C4-2B (cell line): ENCODE measurements at regions not wholly inside any gene's neighbourhood (a gene's known extent, or its start where the extent isn't known, plus 50 kb on each side); places are given as distances from the start of the nearest gene placed in this dataset.

Experiments
- H3K27ac ChIP-seq: fragments of 450-650 bp; 2 replicates; pipeline ENCODE4 v1.5.1; 2017
- ZFX ChIP-seq: fragments of 450-650 bp; IDR thresholded peaks from 2 replicates; pipeline ENCODE4 v1.6.1; 2017
- TF ChIP-seq, protein P1 (sequence below): fragments of 450-650 bp; conservative IDR thresholded peaks from 2 replicates; pipeline ENCODE4 v1.5.1; 2017; ENCODE audit warnings: mild to moderate bottlenecking

DNA sequence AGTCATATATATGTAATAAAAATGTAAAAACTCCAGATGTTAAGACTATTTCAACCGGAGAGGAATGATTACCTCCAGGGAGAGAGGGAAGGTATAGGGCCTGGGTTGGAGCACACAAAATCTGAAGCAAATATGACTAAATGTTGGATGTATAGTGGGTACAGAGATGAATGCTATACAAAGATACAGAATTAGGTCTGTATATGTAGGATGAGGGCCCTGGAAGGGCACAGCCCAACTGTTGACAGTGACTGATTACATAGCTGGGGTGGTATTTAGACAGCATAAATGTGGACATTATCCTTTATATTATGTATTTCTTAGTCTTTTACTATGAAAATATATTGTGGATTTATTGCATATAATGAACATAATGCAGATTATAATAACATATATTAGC is 94.4 kb upstream of the SPATA12 start:
- H3K27ac ChIP-seq, result no peak overlapping the region

DNA sequence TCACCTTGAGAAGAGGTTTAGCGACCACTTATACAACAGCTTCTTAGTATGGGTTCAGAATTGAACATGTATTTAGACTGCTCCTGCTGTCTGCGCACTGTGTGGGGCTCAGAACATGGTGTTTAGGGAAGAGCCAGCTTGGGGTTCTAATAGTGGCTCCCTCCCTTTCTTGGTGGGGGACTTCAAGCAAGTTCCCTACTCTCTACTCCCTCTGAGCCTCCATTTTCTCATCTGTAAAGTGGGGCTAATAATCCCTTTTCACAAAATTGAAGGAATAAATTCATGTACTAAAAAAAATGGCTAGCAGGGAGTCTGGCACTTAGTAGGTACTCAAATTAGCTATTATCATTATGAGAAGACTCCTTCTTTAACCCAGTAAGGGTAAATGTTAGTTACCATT is 97.5 kb upstream of the SPATA12 start:
- TF ChIP-seq ZFX, result no peak
- TF ChIP-seq, protein P1, sequence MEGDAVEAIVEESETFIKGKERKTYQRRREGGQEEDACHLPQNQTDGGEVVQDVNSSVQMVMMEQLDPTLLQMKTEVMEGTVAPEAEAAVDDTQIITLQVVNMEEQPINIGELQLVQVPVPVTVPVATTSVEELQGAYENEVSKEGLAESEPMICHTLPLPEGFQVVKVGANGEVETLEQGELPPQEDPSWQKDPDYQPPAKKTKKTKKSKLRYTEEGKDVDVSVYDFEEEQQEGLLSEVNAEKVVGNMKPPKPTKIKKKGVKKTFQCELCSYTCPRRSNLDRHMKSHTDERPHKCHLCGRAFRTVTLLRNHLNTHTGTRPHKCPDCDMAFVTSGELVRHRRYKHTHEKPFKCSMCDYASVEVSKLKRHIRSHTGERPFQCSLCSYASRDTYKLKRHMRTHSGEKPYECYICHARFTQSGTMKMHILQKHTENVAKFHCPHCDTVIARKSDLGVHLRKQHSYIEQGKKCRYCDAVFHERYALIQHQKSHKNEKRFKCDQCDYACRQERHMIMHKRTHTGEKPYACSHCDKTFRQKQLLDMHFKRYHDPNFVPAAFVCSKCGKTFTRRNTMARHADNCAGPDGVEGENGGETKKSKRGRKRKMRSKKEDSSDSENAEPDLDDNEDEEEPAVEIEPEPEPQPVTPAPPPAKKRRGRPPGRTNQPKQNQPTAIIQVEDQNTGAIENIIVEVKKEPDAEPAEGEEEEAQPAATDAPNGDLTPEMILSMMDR, result no peak

More for the DNA sequence above, 94.4 kb upstream of the SPATA12 start:
- TF ChIP-seq ZFX, result no peak
- TF ChIP-seq, protein P1, result no peak

DNA sequence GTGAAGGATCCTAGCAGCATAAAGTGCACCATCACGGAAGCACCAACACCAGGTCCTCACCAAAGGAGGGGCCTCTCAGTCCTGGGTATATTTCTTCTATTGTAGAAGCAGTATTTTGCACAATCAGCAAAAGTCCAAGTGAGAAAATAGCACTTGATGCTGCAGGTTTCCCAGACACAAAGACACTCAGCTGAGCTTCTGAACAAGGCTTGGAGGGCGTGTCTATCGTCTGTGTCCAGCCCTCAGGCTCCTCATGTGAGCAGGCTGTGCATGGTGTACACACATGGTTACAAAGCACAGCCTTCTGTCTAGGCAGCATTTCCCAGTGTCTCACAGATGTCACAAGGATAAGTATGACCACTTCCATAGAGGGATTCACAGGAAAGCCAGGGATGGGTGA is 98.3 kb upstream of the SPATA12 start:
- TF ChIP-seq, protein P1, result no peak
- TF ChIP-seq ZFX, result no peak
- H3K27ac ChIP-seq, result no peak overlapping the region

More for the DNA sequence above, 97.5 kb upstream of the SPATA12 start:
- H3K27ac ChIP-seq, result no peak overlapping the region

DNA sequence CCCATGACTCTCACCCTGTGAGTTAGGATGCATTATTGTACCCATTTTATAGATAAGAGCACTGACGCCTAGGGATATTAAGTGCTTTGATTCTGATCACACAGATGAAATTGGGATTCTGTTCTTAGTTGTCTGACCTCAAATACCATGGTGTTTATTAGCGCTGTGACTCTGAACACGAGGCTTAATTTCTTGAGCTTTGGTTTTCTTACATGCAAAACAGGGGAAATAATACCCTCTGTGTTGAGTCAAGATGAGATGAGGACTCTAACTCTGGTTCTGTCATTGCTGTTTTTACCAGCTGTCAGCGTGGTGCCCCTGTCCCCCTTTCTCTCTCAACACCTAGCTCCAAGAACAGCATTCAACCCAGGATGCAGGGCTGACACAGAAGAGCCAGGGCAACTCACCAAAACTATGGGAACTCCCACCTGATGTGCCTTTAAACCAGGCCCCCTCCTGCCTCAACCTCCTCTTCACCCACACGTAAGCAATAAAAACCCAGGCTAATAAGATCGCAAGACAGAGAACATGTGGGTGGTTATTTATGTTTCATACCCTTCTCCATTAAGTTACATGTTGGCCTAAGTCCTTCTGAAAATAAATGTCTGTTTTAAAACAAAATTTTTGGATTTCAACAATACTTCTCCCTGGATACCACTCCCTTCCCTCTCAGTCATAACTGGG is 100.1 kb upstream of the SPATA12 start:
- no peak overlapping the region for H3K27ac ChIP-seq

DNA sequence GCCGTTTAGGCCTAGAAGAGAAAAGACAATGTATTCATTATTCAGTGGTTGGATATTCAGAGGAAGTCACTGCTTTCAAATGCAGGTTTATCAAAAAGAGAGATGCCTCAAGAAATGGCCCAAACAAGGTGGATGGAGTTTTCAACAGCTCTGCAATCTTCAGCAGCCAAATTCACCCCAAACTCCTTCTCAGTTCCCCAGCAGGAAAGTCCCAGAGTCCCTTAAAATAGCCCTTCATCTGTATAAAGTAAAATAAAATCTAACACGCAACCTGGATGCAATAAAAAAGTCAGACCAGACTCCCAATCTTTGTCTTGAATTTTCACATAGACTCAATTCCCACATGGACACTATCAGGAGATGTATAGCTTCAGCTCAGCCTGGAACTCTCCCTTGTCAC is 101.6 kb upstream of the SPATA12 start:
- TF ChIP-seq, protein P1, result no peak
- TF ChIP-seq ZFX, result no peak
- no peak overlapping the region for H3K27ac ChIP-seq

More for the DNA sequence above, 100.1 kb upstream of the SPATA12 start:
- TF ChIP-seq, protein P1, result no peak
- TF ChIP-seq ZFX, result no peak

DNA sequence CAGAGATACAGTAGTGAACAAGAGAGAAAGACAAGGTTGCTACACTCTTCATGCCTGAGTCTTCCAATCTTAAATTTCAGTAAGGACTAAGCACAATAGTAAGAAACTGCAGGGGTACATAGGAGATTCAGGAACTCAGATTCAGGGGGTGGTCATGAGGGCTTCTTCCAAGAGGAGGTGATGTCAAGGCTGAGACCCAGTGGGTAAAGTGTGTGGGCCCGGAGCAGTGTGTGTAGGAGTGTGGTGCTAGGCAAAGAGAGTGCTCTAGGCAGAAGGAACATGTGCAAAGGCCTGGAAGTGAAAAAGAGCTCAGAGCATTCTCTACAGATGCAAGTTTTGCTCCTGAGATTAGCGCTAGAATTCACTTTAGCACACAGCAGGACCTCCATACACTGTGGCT is 102.9 kb upstream of the SPATA12 start:
- no peak overlapping the region for H3K27ac ChIP-seq
- no peak for TF ChIP-seq ZFX
- TF ChIP-seq, protein P1, result no peak

DNA sequence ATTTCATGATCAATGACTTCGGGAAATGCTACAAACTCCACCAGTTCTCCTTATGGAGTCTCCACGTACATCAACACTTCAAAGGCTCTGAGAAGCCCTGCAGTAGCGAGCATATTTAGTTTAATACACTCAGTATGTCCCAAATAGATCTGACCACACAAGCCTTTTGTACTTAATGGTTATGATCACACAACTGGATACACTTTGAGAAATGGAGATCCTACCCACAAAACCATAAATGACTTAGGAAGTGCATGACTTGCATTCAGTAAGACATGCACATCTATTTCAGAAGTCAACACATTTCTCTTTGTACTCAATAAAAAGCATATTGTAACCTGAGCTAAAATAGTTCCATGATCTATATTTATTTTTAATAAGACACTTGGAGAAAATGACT is 103.6 kb upstream of the SPATA12 start:
- TF ChIP-seq ZFX, result no peak
- TF ChIP-seq, protein P1, result no peak
- no peak overlapping the region for H3K27ac ChIP-seq
